Frontal cortex (tissue), 3 donors: ENCODE measurements at regions not wholly inside any gene's neighbourhood (a gene's known extent, or its start where the extent isn't known, plus 50 kb on each side); places are given as distances from the start of the nearest gene placed in this dataset.

Source experiments
- DNase-seq, 2 donors: peaks; one replicate each; pipeline ENCODE4 v3.0.0; 2012; ENCODE audit warnings: low spot score in 2 of 2
- FAIRE-seq: peaks from 2 replicates; lab custom pipeline; 2012; peaks lifted over from hg19 to GRCh38; lab: Jason Lieb, UNC
- donor health status: control.
- donor health status: control.
- donor health status: control.

DNA sequence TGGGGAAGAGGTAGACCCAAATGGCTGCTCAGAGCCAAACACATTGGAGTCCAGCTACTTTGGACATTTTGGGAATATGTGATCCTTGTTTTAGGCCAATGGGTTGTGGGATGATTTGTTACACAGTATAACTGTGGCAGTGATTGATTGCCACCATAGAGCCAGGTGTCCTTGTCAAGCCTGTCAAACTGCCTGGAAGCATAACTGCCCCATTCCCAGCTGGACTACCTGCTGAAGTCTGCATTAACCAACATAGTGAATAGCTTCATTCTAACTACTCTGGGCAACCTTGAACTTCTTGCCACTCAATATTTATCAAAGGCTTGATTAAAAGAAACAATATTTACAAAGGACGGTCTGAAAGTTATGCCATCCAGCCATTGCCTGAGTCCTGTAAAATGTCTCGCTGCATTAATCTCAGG, 164.7 kb downstream of the LINC00237 start:
- FAIRE-seq = no peak
- no peak for DNase-seq

DNA sequence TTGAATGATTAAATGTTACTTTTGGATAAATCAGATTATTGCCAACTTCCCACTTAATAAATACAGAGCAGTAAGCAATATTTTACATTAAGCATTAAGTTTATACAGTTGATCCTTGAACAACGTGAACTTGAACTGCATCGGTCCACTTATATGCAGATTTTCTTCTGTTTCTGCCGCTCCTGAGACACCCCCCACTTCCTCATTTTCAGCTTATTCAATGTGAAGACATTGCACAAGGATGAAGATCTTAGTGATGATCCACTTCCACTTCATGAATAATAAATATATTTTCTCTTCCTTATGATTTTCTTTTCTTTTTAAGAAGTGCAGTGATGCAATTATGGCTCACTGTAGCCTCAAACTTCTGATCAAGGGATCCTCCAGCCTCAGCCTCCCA, 167.2 kb downstream of the LINC00237 start:
- FAIRE-seq (no peak), DNase-seq (no peak)

DNA sequence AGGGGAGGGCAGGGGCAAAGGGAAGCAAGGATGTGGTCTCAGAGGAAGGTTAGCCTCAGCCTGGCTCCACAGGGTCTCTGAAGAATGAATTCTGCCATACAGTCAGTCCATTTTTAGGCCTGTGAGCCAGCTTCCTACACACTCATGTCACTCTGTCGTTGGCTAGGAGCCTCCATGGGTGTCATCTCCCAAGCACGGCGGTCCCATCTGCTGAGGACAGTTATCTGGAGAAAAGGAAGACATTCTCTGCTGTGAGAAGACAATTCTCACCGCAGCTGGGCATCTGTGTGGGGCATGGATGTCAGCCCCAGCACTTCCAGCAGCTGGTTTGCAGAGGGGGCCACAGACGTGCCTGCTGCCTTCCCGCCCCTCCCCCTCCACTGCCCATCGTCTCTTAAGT, 167.6 kb downstream of the LINC00237 start:
- DNase-seq = no peak

DNA sequence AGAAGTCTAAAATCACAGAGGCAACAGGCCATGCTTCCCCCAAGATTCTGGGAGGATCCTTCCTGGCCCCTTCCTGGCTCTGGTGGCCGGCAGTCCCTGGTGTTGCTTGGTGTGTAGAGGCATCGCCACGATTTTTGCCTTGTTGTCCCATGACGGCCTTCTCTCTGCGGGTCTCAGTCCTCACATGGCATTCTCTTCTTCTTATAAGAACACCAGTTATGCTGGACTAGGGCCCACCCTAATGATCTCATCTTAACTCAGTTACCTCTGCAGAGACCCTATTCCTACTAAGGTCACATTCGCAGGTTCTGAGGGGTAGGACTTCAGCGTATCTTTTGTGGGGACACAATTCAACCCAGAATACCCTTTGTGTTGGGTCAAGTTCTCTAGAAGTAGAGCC, 168.0 kb downstream of the LINC00237 start:
- DNase-seq (no peak), FAIRE-seq (no peak)

More for the DNA sequence above, 167.6 kb downstream of the LINC00237 start:
- no peak for FAIRE-seq

DNA sequence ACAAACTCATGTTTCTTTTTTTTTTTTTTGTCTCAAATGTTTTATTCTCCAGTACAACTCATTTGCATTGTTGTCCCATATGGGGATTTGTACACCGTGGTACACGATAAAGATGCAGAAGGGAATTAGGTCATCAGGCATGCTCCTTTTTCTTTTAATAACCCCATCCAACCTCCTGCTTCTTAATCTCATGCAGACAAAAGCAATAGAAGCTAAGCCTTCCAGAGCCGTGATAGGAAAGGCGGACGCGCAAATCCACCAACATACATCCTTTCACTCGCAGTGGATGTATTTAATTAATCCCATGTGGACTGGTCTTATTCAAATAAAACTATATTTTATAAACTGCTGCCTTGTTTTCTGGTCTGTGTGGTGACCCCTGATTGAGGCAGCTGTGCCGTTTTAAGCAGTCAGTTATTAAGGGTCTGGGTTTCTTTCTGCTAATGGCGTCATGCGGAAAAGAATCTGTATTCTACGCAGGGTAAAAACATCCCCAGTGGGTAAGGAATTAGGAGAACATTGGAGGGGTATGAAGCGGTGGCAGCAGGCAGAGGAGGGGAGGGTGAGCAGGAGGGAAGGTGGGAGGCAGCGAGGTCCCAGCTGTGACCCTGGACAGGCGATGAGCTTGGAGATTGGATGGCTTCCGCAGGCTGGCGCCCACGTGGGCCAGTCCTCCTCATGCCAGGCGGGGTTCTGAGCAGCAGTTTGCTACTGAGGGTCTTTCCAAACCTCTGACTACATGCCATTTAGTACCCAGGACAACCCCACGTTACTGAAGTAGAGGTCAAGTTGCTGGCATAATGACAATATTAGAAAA, 172.8 kb downstream of the LINC00237 start:
- DNase-seq = no peak

DNA sequence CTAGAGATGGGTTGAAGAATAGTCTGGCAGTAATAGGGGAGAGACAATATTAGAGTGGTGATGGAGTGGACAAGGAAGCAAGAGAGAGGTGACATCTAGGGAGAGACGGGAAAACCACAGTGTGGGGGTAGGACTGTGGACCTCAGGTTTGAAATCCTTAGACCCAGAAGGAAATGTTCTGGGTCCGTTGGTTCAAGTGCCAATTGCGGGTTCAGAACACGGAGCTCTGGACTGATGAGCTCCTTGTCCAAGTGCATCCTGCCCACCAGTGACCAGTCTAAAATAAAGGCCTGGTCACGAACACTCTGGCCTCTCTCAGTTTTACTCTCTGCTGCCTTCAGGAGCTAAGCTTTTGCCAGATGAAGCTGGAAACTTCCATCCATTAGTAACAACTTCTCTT, 174.0 kb downstream of the LINC00237 start:
- no peak for DNase-seq
- FAIRE-seq = no peak

More for the DNA sequence above, 172.8 kb downstream of the LINC00237 start:
- FAIRE-seq = no peak

DNA sequence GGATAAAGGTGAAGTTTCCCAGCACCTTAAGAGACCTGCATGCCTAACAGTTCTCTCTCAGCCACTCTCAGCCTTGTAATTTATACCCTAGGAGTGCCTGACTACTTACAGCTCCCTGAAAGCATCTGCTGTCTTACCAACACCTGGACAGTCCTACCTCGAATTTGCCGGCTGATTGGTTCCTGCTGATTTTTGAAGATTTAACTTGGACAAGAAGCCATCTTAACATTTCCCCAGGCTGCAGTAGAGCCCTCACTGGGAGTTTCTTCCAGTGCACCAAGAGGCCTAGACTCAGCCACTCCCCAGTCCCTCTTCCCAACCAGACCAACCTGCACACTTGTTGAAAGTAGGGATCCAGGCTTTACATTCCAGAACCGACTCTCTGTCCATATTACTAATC, 174.5 kb downstream of the LINC00237 start:
- no peak for DNase-seq
- no peak for FAIRE-seq

DNA sequence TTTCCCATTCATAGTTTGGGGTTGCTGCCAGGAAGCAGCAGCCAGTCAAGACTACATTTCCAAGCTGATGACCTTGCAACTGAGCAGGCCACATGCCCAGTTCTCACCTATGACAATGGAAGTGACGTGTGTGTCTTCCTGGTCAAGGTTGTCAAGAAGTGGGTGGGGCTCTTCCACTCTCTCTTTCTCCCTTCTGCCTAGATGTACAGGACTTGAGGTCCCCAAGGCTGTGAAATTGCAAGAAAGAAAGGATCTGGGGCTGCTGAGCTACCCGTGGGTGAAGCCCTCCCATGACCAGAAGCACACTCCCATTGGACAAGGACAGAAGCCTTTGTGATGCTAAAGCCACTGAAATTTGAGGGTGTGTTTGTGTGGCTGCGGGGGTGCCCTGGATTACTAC, 175.1 kb downstream of the LINC00237 start:
- no peak for FAIRE-seq

DNA sequence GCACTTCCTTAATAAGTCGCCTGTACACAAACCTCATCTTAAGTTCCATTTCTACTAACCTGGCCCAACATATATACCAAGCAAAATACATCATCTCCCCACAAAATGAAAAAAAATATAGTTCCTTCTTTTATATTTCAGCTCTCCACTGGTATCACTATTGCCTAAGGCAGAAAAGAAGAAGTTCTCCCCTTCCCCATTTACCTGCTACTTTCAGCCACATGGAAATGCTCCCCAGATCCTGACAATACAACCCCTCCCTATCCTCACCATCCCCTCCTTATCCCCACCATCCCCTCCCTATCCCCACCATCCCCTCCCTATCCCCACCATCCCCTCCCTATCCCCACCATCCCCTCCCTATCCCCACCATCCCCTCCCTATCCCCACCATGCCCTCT, 175.7 kb downstream of the LINC00237 start:
- FAIRE-seq = no peak
- no peak for DNase-seq

More for the DNA sequence above, 175.1 kb downstream of the LINC00237 start:
- DNase-seq = no peak

DNA sequence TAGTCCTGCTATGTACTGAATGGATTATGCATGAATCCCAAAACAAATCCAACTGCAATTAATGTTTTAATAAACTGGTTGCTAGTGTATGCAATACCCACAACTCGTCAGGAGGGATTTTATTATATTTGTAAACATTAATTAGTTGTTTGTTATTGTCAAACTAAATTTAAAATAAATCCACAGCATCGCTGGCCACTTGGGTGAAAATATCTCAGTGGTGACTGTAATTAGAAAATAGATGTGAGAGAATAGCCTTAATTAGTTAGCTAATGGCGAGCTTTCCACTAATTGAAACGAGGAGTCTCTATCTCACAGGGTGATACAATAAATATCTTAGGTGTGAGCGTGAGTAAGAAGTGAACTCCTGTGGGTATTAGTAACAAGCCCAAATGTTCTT, 176.8 kb downstream of the LINC00237 start:
- FAIRE-seq (no peak), DNase-seq (no peak)

DNA sequence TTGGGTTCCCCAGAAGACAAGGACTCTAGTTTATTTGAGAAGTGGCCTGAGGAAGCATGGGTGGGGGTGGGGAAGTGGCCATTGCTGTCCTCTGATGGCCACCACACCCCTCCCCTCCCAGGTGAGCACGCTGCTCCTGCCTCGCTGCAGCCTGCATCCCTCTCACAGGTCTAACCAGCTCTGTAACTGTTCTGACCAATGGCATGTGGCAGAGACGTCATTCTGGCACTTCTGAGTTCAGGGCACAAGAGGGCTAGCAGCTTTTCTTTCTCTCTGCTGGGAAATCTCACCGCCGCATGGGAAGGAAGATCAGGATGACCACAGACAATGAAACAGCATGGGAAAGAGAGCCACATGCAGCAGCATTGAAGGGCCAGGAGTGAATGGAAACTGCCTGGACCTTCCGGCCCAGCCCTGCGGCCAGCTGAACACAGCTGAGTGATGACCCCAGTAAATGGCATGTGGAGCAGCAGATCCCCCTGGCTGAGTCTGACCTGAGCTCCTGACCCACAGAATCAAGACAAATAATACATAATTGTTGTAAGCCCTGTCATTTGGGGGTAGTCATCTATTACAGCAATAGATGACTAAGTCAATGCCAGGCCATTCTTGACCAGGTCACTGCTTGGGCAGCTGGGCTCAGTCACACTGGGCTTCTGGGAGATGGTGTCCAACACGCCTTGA, 179.8 kb downstream of the LINC00237 start:
- DNase-seq (no peak), FAIRE-seq (no peak)

DNA sequence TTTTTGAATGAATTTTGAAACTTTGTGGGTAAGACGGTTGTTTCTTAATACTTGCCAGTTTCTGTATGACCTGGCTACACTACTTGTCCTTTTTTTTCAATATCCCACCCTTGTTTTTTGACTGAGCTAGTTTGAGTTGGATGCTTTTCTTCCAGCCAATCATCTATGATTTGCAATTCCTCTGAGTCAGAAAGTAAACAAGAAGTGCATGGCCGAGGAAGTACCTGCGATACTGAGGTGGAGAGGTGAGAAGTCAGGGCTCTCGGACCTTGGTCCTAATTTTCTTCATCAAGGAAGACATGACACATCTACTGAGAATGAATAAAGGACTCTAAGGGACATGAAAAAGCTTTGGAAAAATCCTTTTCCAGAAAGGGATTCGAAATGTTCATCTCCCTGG, 185.7 kb downstream of the LINC00237 start:
- no peak for FAIRE-seq

DNA sequence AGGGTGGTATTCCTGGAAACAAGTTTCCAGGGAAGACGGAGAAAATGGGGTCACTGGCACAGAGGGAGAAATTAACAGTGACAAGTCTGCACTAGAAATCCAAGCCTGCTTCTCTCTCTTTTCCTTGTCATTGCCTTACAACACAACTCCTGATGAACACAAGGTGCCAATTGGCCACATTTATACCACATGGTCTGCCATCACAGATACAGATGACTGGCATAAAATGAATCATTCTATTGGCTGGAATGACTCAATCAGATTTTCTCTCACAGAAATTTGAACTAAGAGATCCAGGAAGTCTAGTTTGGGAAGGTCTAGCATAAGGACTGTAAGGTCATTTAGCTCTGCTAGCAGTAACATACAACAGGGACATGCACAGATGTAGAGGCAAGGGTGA, 190.3 kb downstream of the LINC00237 start:
- no peak for DNase-seq
- no peak for FAIRE-seq

More for the DNA sequence above, 185.7 kb downstream of the LINC00237 start:
- DNase-seq = no peak

DNA sequence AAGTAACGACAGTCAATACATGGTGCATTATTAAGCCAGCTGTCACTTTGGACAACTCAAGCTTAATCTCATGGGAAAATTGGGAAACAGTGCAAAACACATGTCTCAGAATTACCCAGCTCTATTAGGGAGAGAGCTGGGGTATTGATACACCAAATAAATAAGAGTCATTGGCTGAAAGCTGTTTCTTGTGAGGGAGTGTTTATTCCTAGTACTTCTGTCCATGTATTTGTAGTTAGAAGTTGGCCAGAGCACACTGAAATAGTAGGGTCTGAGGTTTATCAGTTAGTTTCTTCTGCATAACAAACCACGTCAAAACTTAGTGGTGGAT, 192.0 kb upstream of the RALGAPA2 start:
- DNase-seq (no peak), FAIRE-seq (no peak)

DNA sequence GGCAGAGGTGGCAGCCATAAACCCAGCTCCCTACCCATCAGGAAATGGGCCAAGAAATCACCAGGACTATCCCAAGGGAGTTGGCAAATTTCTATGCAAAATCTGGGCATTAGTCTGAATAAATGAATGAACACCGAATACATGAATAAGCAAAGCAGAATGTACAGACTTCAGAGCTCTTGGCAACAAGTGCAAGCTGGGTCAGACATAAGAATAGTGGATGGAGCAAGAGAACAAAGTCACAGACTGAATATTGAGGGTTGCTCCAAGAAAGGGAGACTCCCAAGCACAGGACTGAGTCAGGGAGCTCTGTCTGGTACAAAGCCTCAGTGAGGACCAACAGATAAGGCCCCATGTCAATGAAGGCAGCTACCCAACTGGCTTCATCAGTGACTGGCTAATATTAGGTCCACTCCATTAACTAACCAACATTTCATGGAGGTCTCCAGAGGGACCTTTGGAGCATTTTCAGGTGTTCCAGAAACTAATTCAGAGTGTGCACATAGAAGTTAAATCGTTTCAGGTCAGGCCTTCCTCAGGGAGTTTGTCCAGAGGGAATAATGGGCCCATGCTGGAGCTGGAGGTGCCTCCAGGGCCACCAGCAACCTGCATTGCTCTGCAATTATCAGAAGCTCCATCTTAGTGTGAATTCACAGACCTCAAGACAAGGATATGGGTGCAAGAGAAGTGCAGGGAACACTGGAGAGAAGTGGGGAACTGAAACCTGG, 191.5 kb upstream of the RALGAPA2 start:
- DNase-seq = no peak
- no peak for FAIRE-seq

DNA sequence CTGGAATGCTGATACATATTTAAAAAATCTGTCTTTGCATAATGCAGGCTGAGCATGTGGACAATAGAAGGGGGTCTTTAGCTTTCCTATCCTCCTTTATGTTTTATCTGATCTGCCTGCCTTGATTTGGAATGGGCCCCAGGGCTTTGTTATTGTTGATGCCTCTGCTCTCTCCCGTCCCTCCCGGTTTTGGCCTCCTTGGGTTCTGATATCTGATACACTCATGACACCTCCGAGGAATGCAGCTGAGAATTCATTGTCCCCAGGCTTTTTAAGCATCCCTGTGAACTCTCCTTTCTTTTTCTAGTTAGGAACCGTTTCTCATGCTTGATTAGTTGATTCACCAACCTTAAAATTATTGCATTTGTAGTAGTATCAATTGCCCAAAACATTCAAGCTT, 185.5 kb upstream of the RALGAPA2 start:
- FAIRE-seq (no peak), DNase-seq (no peak)

DNA sequence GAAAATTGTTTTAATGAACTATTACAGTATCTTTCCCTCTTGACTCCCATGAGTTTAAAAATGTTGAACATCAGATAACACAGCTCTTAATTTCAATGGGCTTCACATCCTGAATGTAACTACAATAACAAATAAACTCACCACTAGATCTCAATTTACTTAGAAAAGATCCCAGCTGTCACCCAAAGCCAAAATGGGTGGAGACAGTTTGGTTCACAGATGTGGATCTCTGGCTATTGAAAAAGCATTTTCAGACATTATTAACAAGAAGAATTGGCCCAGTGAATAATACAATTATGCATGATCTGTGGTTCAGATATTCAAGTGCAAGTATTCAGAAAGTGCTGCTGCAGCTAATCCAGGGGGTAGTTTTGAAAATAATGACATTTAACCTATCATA, 184.7 kb upstream of the RALGAPA2 start:
- FAIRE-seq (no peak), DNase-seq (no peak)

DNA sequence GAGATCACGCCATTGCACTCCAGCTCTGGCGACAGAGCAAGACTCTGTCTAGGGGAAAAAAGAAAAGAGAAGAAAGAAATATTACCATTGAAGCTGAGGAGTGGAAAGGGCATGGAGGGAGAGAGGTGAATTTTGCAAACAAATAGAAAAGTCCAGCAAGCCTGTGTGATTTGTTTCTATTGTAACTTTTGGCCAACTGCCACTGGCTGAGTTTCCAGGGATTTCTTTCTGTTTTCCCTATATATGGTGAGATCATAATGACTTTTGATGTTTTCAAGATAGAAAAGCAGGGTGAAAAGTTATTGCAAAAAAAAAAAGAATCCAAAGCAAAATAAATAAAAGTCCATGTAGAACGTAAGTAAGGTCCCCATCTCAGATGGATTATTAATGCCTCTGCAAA, 184.2 kb upstream of the RALGAPA2 start:
- FAIRE-seq (no peak), DNase-seq (no peak)

DNA sequence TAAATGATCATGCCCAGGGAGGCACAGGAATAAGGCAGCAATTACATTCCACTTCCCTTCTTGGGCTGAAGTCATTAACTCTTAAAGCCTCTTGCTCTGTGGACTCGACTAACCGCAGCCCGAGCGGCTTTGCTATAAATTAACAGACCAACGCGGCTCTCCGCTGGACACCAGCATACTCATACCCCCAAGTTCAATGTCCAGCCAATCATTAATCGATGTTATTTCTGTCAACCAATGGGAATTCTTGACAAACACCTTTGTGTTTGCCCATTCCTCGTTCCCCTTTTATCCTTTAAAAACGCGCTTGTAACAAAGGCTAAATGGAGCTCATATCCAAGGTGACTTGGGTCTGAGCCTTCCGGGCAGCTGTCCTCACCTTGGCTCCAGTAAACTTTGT, 183.1 kb upstream of the RALGAPA2 start:
- no peak for FAIRE-seq

DNA sequence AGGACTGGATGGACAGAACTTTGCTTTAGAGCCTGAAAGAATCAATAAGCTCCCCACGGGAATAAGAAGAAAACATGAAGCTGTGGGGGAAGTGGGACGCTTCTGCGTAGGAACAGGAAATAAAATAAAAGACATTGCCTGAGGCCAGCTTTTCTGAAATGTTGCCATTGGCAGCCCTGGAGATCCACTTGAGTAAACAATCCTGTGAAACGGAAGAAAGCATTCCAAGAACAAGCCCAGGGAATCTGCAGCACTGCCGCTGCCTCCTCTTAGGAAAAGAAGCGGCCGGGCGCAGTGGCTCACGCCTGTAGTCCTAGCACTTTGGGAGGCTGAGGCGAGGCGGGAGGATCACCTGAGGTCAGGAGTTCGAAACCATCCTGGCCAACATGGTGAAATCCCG, 182.3 kb upstream of the RALGAPA2 start:
- FAIRE-seq = no peak
- no peak for DNase-seq

More for the DNA sequence above, 183.1 kb upstream of the RALGAPA2 start:
- no peak for DNase-seq

DNA sequence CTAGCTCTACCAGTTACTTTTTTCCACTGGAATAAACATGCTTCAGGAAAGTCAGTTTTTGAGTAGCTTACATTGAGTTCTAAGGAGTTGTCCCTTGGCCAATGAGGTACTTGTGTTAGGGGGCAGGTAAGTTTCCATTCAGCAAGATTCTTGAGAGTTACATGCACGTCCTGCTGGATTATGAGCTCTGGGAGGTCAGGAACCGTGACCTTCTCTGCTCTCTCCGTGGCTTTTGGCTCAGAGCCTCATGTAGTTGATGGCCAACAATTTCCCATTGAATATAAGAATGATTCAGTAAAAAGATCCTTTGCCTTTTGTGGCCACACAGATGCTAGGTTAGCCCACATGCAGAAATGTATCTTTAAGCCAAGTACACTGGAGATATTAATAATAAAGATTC, 181.8 kb upstream of the RALGAPA2 start:
- DNase-seq (no peak), FAIRE-seq (no peak)
